IPS DF 6.9 (cell line): ENCODE measurements at regions not wholly inside any gene's neighbourhood (a gene's known extent, or its start where the extent isn't known, plus 50 kb on each side); places are given as distances from the start of the nearest gene placed in this dataset.

Experiments
- DNase-seq: peaks from one replicate; pipeline ENCODE4 v3.0.0-alpha.2; 2013; ENCODE audit warnings: low read depth, low spot score
- H3K27ac ChIP-seq: one replicate; pipeline ENCODE4 v1.5.1; 2013; ENCODE audit warnings: low read length, control low read depth
- H3K27me3 ChIP-seq: 2 replicates; pipeline ENCODE4 v1.6.1; 2013; ENCODE audit warnings: mild to moderate bottlenecking, low read length; ENCODE audit not compliant: control insufficient read depth, insufficient read depth
- H3K36me3 ChIP-seq: 2 replicates; pipeline ENCODE4 v1.6.1; 2013; ENCODE audit warnings: low read length; ENCODE audit not compliant: control insufficient read depth, insufficient read depth
- H3K4me1 ChIP-seq: 2 replicates; pipeline ENCODE4 v1.6.1; 2013; ENCODE audit warnings: low read length; ENCODE audit not compliant: control insufficient read depth, insufficient read depth
- H3K4me3 ChIP-seq: 2 replicates; pipeline ENCODE4 v1.5.1; 2013; ENCODE audit warnings: mild to moderate bottlenecking, low read length
- H3K9me3 ChIP-seq: 2 replicates; pipeline ENCODE4 v1.6.1; 2013; ENCODE audit warnings: low read length, inconsistent platforms; ENCODE audit not compliant: control insufficient read depth, insufficient read depth
- WGBS: extraction: QIAGEN DNeasy Blood & Tissue Kit; methylation state at CpG from one replicate; pipeline ENCODE4 v1.1.7; 2013; ENCODE audit warnings: mixed read lengths, missing lambda C conversion rate; ENCODE audit not compliant: insufficient read length, insufficient coverage; 5-methylcytosine and 5-hydroxymethylcytosine counted together

DNA sequence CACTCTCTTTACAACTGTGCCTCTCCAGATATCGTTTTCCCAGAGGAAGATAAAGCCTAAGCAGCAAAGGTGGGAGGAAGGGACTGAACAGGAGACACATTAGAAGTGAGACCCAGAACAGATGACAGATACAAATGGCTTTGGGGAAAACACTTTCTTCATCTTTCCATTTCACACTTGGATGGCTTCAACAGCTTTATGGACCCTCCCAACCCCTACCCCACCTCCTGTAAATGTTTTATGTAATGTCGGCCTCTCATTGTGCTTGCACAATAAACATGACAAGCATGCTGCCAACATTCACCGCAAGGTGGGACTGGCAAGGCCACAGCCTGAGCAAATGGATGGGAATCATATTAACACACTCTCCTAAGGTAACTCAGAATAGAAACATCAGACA lies 1088.6 kb downstream of the TUSC7 start:
- H3K4me3 ChIP-seq, result no peak overlapping the region
- no peaks in the 10 kb centered on the region for H3K36me3 ChIP-seq
- 0 out of 2 replicates have a peak, but pooled peaks cover 1% of the 10 kb centered on the region for H3K4me1 ChIP-seq
- no peaks in the 10 kb centered on the region for H3K9me3 ChIP-seq
- H3K27ac ChIP-seq, result no peak overlapping the region
- DNase-seq, result no peak
- WGBS, result no CpG with 5 or more reads among the region's 3 CpGs
- no peaks in the 10 kb centered on the region for H3K27me3 ChIP-seq

DNA sequence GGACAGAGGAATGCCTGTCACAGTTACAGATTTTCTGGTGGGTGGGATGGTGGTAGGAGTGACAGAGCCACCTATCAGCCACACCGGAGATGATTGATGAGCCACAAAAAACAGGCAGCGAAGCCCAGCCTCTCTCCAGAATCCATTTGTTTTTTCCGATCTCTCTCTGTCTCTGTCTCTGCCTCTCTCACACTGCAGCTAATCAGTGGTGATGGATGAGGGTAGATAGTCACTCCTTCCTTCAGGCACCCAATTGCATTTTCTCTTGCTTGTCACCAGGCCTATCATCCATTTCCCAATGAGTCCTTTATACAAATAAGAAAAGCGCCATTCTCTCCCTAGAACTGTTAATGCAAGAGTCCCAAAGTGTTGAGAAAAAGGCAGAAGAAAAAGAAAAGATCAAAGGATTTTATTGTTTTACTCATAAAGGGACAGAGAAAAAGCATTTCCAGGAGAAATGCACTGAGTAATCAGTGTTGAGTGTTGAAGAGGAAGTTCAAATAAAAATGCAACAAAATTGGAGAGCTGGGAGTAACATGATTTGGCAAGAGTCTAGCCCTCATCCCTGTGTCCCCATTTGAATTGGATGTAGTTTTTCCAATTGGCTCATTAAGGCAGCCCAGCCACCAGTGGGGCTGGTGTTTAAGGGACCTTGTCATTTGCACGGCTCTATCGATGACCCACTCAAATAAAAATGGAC lies 1089.3 kb downstream of the TUSC7 start:
- Histone ChIP-seq H3K27me3 (no peaks in the 10 kb centered on the region), H3K9me3 (no peaks in the 10 kb centered on the region), H3K27ac (no peak overlapping the region), H3K4me3 (no peak overlapping the region), H3K36me3 (no peaks in the 10 kb centered on the region), H3K4me1 (0 out of 2 replicates have a peak, but pooled peaks cover 1% of the 10 kb centered on the region)
- no CpG with 5 or more reads among the region's 6 CpGs for WGBS
- no peak for DNase-seq

DNA sequence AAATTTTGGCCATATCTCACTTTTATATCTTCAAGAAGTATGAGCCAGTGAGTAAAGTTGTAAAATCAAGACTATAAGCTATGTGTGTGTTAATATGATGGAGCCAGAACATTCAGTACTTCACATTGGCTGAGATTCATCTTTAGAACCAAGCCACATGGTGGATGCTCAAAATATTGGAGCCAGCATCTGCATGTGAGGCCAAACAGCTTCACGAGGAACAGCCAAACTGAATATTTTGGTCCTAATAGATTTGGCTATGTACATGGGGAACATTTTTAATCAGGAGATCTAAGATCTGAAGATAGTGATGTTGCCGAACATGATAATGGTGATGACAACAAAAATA lies 1089.8 kb downstream of the TUSC7 start:
- Histone ChIP-seq H3K36me3 (no peaks in the 10 kb centered on the region), H3K4me1 (0 out of 2 replicates have a peak, but pooled peaks cover 1% of the 10 kb centered on the region), H3K27me3 (no peaks in the 10 kb centered on the region), H3K27ac (no peak overlapping the region), H3K4me3 (no peak overlapping the region), H3K9me3 (no peaks in the 10 kb centered on the region)
- no CpG with 5 or more reads among the region's 2 CpGs for WGBS
- DNase-seq, result no peak

DNA sequence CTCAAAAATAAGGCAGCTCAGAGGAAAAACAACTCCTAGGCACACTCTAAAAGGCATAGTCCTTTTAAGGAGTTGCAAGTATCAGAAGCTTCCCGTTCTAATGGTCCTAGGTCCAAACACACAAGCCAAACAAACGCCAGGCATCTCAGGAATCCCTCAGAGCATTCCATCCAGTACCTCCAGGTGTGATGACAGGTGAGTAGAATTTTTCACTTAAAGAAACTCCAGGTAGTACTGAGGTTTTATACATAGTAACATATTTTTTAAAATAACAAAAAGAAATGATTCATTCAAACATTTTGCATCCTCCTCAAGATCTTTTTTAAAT lies 1092.3 kb downstream of the TUSC7 start:
- Histone ChIP-seq H3K36me3 (no peaks in the 10 kb centered on the region), H3K27ac (no peak overlapping the region), H3K27me3 (no peaks in the 10 kb centered on the region), H3K9me3 (no peaks in the 10 kb centered on the region), H3K4me3 (no peak overlapping the region), H3K4me1 (0 out of 2 replicates have a peak, but pooled peaks cover 1% of the 10 kb centered on the region)
- WGBS, result no CpG with 5 or more reads among the region's 2 CpGs
- DNase-seq, result peak; percentile 60

DNA sequence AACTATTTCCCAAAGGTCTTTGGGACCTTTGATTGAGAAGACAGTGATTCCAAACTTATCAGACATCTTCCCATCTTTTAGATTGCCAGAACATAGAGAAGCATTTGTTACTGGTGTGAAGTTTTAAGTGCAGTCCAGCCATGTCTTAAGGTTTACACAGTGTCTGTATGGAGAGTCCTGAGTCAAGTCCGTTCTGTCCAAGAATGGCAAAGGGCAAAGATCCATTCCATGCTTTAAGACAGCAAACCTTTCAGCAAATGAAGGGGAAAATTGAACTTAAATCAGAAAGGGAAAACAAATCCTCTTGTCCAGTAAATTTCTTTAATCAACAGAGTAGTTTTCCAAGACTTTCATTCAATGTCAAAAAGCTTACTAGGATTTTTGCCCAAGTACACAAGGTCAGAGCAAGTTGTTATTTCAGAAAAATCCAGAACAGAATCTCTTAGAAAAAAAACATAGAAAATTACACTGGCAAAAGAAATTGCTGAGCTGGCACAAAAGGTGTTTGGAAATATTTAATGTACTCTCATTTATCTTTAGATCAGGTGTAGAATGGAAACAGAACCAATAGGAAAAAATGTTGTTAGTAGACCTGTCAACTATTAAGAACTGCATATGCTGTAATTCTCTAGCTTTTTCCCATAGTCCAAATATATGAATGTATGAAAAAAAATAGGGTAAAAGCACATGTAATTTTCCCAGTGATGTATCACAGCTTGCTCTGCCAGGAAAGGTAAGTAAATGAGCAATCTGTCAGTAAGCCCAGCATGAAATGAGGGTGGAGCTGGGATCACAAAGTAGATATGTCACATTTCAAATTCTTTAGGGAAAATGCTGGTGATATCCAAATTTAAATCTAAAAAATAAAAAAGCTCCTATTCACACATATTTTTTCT lies 1099.9 kb downstream of the TUSC7 start:
- WGBS, result no CpG with 5 or more reads among the region's 1 CpG
- H3K9me3 ChIP-seq, result no peaks in the 10 kb centered on the region
- DNase-seq, result no peak
- no peak overlapping the region for H3K27ac ChIP-seq
- H3K4me3 ChIP-seq, result no peak overlapping the region
- no peaks in the 10 kb centered on the region for H3K27me3 ChIP-seq
- H3K36me3 ChIP-seq, result no peaks in the 10 kb centered on the region
- H3K4me1 ChIP-seq, result no peaks in the 10 kb centered on the region

DNA sequence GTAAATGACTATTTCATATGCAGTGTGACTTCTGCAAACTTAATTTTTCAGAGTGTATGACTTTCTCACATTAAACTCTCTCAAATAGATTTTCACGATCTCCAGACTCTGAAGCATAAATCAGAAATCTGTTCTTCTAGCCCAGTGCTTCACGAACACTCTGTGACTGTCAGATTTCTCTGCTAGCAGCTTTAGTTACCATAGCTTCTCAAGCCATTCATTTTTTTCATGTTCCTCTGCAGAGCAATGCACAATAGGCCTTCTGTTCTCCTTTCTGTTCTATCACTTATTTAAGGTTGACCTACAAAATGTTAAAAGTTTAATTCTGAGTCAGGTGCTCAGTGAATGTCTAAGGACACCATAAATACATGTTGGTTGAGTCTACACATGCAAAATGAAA lies 1102.2 kb downstream of the TUSC7 start:
- Histone ChIP-seq H3K4me1 (no peaks in the 10 kb centered on the region), H3K9me3 (no peaks in the 10 kb centered on the region), H3K27me3 (no peaks in the 10 kb centered on the region), H3K36me3 (no peaks in the 10 kb centered on the region), H3K27ac (no peak overlapping the region), H3K4me3 (no peak overlapping the region)
- no CpG with 5 or more reads among the region's 2 CpGs for WGBS
- no peak for DNase-seq

DNA sequence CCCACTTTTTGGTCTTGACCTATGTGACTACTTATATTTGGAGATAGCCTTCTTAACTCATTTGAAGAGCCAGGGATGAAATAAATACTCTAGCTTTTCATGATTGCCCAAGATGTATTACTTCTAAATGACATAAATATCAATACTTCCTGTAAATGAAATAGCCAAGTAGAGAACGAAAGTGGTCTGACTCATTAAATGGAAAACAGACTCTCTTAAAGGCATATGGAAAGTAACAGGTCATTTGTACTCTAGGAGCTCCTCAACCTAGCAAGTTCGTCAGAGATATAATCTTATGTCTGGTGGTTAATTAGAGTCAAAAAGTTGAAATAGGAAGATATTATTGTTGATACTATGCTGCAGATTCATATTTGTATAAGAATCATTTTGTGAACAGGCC lies 1105.4 kb downstream of the TUSC7 start:
- Histone ChIP-seq H3K27me3 (no peaks in the 10 kb centered on the region), H3K4me3 (no peak overlapping the region)
- no CpG with 5 or more reads among the region's 2 CpGs for WGBS

DNA sequence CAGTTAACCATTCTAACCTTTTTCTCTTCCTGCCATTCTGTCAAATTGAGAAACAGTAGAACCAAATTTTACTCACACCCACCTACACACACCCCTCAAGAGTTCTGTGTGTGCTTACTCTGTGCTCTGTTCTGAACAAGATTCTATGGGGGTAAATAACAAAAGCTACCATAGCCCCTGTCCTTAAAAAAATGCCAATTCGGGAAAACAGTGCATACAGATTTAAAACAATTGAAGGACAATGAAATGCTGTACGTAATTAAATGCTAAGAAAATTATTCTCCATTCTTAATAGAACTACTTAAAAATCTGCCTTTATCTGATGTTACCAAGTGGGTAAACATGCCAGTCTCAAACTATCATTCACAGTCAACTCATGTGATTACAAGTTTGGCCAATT lies 1107.5 kb downstream of the TUSC7 start:
- WGBS, result no CpG with 5 or more reads among the region's 2 CpGs
- Histone ChIP-seq H3K4me3 (no peak overlapping the region), H3K27ac (no peak overlapping the region), H3K36me3 (no peaks in the 10 kb centered on the region), H3K27me3 (no peaks in the 10 kb centered on the region), H3K9me3 (no peaks in the 10 kb centered on the region), H3K4me1 (no peaks in the 10 kb centered on the region)
- DNase-seq, result no peak

More for the DNA sequence above, 1105.4 kb downstream of the TUSC7 start:
- no peak for DNase-seq
- Histone ChIP-seq H3K27ac (no peak overlapping the region), H3K4me1 (no peaks in the 10 kb centered on the region), H3K36me3 (no peaks in the 10 kb centered on the region), H3K9me3 (no peaks in the 10 kb centered on the region)

DNA sequence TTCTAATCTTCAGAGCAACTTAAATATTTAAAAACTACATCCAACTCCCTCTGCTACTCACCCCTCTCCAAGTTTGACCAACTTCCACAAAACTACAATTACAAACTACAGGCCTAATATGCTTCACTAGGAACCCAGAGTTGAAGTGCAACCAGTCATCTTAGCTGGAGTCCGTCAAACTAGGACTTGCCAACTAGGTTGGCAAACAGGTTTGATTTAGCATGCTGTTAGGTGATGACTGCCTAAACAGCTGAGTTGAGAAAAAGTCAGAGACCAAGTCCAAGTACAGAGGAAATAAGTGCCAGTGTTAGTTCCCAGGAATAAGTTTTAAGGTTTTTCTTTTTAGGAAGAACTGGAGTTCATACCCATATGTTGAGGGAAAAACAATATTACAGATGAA lies 1109.0 kb downstream of the TUSC7 start:
- whole genome bisulfite sequencing, result no CpG with 5 or more reads among the region's 1 CpG
- no peak for DNase-seq
- Histone ChIP-seq H3K9me3 (no peaks in the 10 kb centered on the region), H3K4me1 (no peaks in the 10 kb centered on the region), H3K4me3 (no peak overlapping the region), H3K36me3 (no peaks in the 10 kb centered on the region), H3K27ac (no peak overlapping the region), H3K27me3 (no peaks in the 10 kb centered on the region)

DNA sequence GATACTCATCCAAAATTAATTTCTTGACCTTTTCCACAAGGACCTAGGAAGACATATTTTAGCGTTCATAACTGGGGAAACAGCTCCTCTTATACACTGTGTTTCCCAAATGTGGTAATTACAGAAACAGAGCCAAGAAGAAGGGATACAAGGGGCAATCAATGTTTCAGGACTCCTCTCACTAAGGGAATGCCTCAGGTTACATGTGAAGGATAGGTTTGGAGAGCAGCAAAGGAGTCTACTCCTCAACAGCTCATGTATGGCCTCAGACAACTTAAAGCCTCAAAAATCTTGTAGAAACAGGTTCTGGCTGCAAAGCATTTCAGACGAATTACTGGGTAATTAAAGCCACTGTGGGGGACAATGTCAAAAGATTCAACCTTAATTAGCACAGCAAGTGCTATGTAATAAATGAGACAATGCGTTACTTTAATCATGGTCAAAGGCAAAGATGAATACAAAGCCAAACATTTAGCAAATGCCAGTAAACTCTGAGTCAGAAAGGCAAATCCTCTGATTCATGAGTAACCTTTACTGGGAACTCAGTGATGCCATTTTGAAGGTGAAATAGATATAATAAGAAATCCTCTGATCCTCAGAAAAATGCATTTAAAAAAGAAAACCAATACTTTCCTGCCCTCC lies 1111.2 kb downstream of the TUSC7 start:
- H3K9me3 ChIP-seq, result no peaks in the 10 kb centered on the region
- DNase-seq, result no peak
- no peaks in the 10 kb centered on the region for H3K4me1 ChIP-seq
- no peaks in the 10 kb centered on the region for H3K36me3 ChIP-seq
- H3K4me3 ChIP-seq, result no peak overlapping the region
- H3K27ac ChIP-seq, result no peak overlapping the region
- WGBS, result no CpG with 5 or more reads among the region's 3 CpGs
- H3K27me3 ChIP-seq, result no peaks in the 10 kb centered on the region
